ENCODE measurements at regions not wholly inside any gene's neighbourhood (a gene's known extent, or its start where the extent isn't known, plus 50 kb on each side); places are given as distances from the start of the nearest gene placed in this dataset.

DNA sequence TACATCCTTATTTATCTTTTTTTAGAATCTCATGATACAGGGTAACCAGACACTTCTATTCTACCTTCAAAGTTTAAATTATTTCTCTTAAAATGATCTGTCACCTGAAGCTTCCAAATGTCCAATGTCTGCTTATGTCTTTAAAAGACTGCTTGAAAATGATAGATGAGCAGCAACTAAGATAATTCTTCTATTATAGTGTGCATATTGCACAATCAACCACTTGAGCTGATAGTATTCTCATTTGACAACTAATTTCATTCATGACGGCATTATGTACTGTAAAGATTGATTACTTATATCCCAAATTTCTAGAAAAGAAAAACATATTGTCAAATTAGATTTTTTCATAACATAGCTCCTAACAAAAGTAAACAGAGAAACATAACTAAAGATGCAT lies 1478.2 kb upstream of the MIR17HG start:
- no peak for TF ChIP-seq ZNF696 (CRISPR knock-in tag; conservative IDR thresholded peaks at IDR 0.05)
- TF ChIP-seq, protein P1, sequence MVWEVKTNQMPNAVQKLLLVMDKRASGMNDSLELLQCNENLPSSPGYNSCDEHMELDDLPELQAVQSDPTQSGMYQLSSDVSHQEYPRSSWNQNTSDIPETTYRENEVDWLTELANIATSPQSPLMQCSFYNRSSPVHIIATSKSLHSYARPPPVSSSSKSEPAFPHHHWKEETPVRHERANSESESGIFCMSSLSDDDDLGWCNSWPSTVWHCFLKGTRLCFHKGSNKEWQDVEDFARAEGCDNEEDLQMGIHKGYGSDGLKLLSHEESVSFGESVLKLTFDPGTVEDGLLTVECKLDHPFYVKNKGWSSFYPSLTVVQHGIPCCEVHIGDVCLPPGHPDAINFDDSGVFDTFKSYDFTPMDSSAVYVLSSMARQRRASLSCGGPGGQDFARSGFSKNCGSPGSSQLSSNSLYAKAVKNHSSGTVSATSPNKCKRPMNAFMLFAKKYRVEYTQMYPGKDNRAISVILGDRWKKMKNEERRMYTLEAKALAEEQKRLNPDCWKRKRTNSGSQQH (CRISPR knock-in tag; IDR thresholded peaks at IDR 0.05), result no peak
- TF ChIP-seq, protein P2, sequence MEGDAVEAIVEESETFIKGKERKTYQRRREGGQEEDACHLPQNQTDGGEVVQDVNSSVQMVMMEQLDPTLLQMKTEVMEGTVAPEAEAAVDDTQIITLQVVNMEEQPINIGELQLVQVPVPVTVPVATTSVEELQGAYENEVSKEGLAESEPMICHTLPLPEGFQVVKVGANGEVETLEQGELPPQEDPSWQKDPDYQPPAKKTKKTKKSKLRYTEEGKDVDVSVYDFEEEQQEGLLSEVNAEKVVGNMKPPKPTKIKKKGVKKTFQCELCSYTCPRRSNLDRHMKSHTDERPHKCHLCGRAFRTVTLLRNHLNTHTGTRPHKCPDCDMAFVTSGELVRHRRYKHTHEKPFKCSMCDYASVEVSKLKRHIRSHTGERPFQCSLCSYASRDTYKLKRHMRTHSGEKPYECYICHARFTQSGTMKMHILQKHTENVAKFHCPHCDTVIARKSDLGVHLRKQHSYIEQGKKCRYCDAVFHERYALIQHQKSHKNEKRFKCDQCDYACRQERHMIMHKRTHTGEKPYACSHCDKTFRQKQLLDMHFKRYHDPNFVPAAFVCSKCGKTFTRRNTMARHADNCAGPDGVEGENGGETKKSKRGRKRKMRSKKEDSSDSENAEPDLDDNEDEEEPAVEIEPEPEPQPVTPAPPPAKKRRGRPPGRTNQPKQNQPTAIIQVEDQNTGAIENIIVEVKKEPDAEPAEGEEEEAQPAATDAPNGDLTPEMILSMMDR (IDR thresholded peaks at IDR 0.05 in 2 of 3, conservative IDR thresholded peaks at IDR 0.05 in 1 of 3; ENCODE audit: insufficient read depth in 2 of 3, low read depth in 1 of 3, low read length in 3 of 3), result no peak
- no peak for TF ChIP-seq RBM22 (IDR thresholded peaks at IDR 0.05; ENCODE audit: low read depth, low read length, poor library complexity, severe bottlenecking)
- TF ChIP-seq POU5F1 (IDR thresholded peaks at IDR 0.05; ENCODE audit: borderline replicate concordance, low read depth, low read length, partially characterized antibody), result no peak
- no peak for TF ChIP-seq MXI1 (IDR thresholded peaks at IDR 0.05; ENCODE audit: low read depth, low read length)
- TF ChIP-seq E2F3 (CRISPR knock-in tag; IDR thresholded peaks at IDR 0.05), result no peak
- TF ChIP-seq, protein P3, sequence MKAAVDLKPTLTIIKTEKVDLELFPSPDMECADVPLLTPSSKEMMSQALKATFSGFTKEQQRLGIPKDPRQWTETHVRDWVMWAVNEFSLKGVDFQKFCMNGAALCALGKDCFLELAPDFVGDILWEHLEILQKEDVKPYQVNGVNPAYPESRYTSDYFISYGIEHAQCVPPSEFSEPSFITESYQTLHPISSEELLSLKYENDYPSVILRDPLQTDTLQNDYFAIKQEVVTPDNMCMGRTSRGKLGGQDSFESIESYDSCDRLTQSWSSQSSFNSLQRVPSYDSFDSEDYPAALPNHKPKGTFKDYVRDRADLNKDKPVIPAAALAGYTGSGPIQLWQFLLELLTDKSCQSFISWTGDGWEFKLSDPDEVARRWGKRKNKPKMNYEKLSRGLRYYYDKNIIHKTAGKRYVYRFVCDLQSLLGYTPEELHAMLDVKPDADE (conservative IDR thresholded peaks at IDR 0.05; ENCODE audit: control insufficient read depth, low read depth, low read length), result no peak
- TF ChIP-seq, protein P4, sequence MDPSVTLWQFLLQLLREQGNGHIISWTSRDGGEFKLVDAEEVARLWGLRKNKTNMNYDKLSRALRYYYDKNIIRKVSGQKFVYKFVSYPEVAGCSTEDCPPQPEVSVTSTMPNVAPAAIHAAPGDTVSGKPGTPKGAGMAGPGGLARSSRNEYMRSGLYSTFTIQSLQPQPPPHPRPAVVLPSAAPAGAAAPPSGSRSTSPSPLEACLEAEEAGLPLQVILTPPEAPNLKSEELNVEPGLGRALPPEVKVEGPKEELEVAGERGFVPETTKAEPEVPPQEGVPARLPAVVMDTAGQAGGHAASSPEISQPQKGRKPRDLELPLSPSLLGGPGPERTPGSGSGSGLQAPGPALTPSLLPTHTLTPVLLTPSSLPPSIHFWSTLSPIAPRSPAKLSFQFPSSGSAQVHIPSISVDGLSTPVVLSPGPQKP (CRISPR knock-in tag; IDR thresholded peaks at IDR 0.05), result no peak
- TF ChIP-seq POLR2AphosphoS5 (IDR thresholded peaks at IDR 0.05; ENCODE audit: control insufficient read depth, insufficient read depth, low read depth, low read length), result no peak

Data from K562 (cell line).